GM23338 (cell line): ENCODE measurements at regions not wholly inside any gene's neighbourhood (a gene's known extent, or its start where the extent isn't known, plus 50 kb on each side); places are given as distances from the start of the nearest gene placed in this dataset.

Experiments
- ATAC-seq: fragments of 200-7000 bp; cut with Tn5 transposase; 3 replicates; pipeline ENCODE4 v1.9.1; 2020
- DNase-seq: peaks from one replicate; pipeline ENCODE4 v3.0.0-alpha.2; 2015; ENCODE audit warnings: low spot score
- H2AFZ ChIP-seq: fragments of 200-600 bp; sonication (generic); 2 replicates; pipeline ENCODE4 v1.8.0; 2016; ENCODE audit warnings: antibody characterized with exemption, mild to moderate bottlenecking, moderate library complexity
- H3F3A ChIP-seq: fragments of 200-600 bp; sonication (generic); replicated peaks from 2 replicates; pipeline ENCODE4 v1.8.0; 2017; ENCODE audit warnings: antibody characterized with exemption, mixed run types, low read depth
- H3K27ac ChIP-seq: fragments of 200-600 bp; sonication (generic); 2 replicates; pipeline ENCODE4 v1.6.1; 2016; ENCODE audit warnings: low read depth
- H3K27me3 ChIP-seq: fragments of 200-600 bp; sonication (generic); 2 replicates; pipeline ENCODE4 v1.8.0; 2016; ENCODE audit warnings: mild to moderate bottlenecking, mixed run types, moderate library complexity; ENCODE audit not compliant: insufficient read depth
- H3K36me3 ChIP-seq: fragments of 200-600 bp; sonication (generic); 2 replicates; pipeline ENCODE4 v1.8.0; 2016; ENCODE audit warnings: mild to moderate bottlenecking; ENCODE audit not compliant: insufficient read depth
- H3K4me1 ChIP-seq: fragments of 200-600 bp; sonication (generic); 2 replicates; pipeline ENCODE4 v1.8.0; 2016; ENCODE audit warnings: mild to moderate bottlenecking, moderate library complexity; ENCODE audit not compliant: insufficient read depth
- H3K4me2 ChIP-seq: fragments of 200-600 bp; sonication (generic); 2 replicates; pipeline ENCODE4 v1.7.1; 2017; ENCODE audit warnings: mixed run types
- H3K4me3 ChIP-seq: fragments of 200-600 bp; sonication (generic); 2 replicates; pipeline ENCODE4 v1.6.1; 2016; ENCODE audit warnings: mixed run types
- H3K79me2 ChIP-seq: fragments of 200-600 bp; sonication (generic); replicated peaks from 2 replicates; pipeline ENCODE4 v1.8.0; 2017; ENCODE audit warnings: mild to moderate bottlenecking; ENCODE audit not compliant: insufficient read depth
- H3K9me2 ChIP-seq: fragments of 200-600 bp; sonication (generic); 2 replicates; pipeline ENCODE4 v1.8.0; 2017; ENCODE audit not compliant: insufficient read depth
- H4K20me1 ChIP-seq: fragments of 200-600 bp; sonication (generic); replicated peaks from 2 replicates; pipeline ENCODE4 v1.8.0; 2017; ENCODE audit warnings: mild to moderate bottlenecking; ENCODE audit not compliant: insufficient read depth
- H3K27ac Mint-ChIP-seq: 2 replicates; pipeline ENCODE4 v1.8.0; 2020; ENCODE audit warnings: inconsistent platforms, mild to moderate bottlenecking, moderate library complexity, mixed read lengths
- H3K27me3 Mint-ChIP-seq: 3 replicates; pipeline ENCODE4 v1.8.0; 2022; ENCODE audit warnings: low read depth, mild to moderate bottlenecking, moderate library complexity, mixed read lengths, inconsistent platforms; ENCODE audit not compliant: insufficient read depth, poor library complexity
- H3K36me3 Mint-ChIP-seq: 3 replicates; pipeline ENCODE4 v1.8.0; 2021; ENCODE audit warnings: low read depth, mild to moderate bottlenecking, inconsistent platforms, moderate library complexity, mixed read lengths
- H3K4me1 Mint-ChIP-seq: 3 replicates; pipeline ENCODE4 v1.8.0; 2020; ENCODE audit warnings: mild to moderate bottlenecking, inconsistent platforms, mixed read lengths
- H3K4me3 Mint-ChIP-seq: 3 replicates; pipeline ENCODE4 v1.8.0; 2021; ENCODE audit warnings: moderate library complexity, mild to moderate bottlenecking, inconsistent platforms, mixed read lengths
- H3K9me3 Mint-ChIP-seq: 3 replicates; pipeline ENCODE4 v1.8.0; 2020; ENCODE audit warnings: moderate library complexity, mild to moderate bottlenecking, inconsistent platforms, mixed read lengths
- CREB1 ChIP-seq: fragments of 250-450 bp; sonication (Bioruptor Pico); IDR thresholded peaks from 2 replicates; pipeline ENCODE4 v1.5.0; 2020; ENCODE audit warnings: low read depth, mild to moderate bottlenecking, moderate library complexity
- EZH2 ChIP-seq: fragments of 200-600 bp; sonication (generic); IDR thresholded peaks from one replicate; pipeline ENCODE4 v1.8.0; 2017; ENCODE audit warnings: antibody characterized with exemption, mild to moderate bottlenecking, low read depth; ENCODE audit not compliant: unreplicated experiment
- EZH2phosphoT487 ChIP-seq: fragments of 200-600 bp; sonication (generic); IDR thresholded peaks from one replicate; pipeline ENCODE4 v1.8.1; 2018; ENCODE audit warnings: antibody characterized with exemption; ENCODE audit not compliant: unreplicated experiment
- JUNB ChIP-seq: IDR thresholded peaks from one replicate; pipeline ENCODE4 v1.6.1; 2016; ENCODE audit warnings: antibody characterized with exemption; ENCODE audit not compliant: unreplicated experiment
- NANOG ChIP-seq: IDR thresholded peaks from 2 replicates; pipeline ENCODE4 v1.6.1; 2016; ENCODE audit warnings: antibody characterized with exemption, borderline replicate concordance
- POLR2AphosphoS5 ChIP-seq: IDR thresholded peaks from 2 replicates; pipeline ENCODE4 v1.6.1; 2016; ENCODE audit warnings: antibody characterized with exemption, low read depth
- STAT1 ChIP-seq: IDR thresholded peaks from one replicate; pipeline ENCODE4 v1.6.1; 2016; ENCODE audit warnings: antibody characterized with exemption; ENCODE audit not compliant: unreplicated experiment
- ZNF331 ChIP-seq: fragments of 250-450 bp; sonication (Bioruptor Pico); IDR thresholded peaks from 2 replicates; pipeline ENCODE4 v1.5.0; 2020; ENCODE audit warnings: low read depth, mild to moderate bottlenecking, moderate library complexity
- TF ChIP-seq, protein P1 (sequence below), 2 experiments: fragments of 200-600 bp in 1 of 2; sonication (generic) in 1 of 2; conservative IDR thresholded peaks; 2 replicates each; pipeline versions ENCODE4 v1.5.1 to v1.6.1; 2016 to 2017; ENCODE audit warnings: antibody characterized with exemption in 2 of 2, low read depth in 2 of 2, mild to moderate bottlenecking in 2 of 2, moderate library complexity in 1 of 2
- TF ChIP-seq, protein P2 (sequence below): IDR thresholded peaks from one replicate; pipeline ENCODE4 v1.6.1; 2018; ENCODE audit warnings: antibody characterized with exemption; ENCODE audit not compliant: unreplicated experiment

DNA sequence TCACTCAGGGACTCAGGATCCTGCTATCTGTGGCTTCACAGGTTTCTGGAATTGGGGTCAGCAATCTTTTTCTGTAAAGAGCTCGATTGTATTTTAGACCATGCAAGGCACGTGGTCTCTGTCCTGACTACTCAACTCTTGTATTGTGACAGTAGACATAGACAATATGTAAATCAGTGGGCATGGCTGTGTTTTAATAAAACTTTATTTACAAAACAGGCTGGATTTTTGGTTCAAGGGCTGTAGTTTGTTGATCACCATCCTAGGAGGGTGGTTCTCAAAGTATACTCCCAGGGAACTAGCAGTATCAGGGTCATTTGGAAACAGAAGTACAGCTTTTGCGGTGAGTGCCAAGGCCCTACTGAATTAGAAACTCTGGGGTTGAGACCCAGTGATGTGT, 108.2 kb upstream of the CRHR1 start (continued):
- TF ChIP-seq EZH2phosphoT487 (no peak), EZH2 (no peak), CREB1 (CRISPR knock-in tag) (no peak), ZNF331 (CRISPR knock-in tag) (no peak), JUNB (no peak), POLR2AphosphoS5 (no peak), NANOG (no peak)
- TF ChIP-seq, protein P1, sequence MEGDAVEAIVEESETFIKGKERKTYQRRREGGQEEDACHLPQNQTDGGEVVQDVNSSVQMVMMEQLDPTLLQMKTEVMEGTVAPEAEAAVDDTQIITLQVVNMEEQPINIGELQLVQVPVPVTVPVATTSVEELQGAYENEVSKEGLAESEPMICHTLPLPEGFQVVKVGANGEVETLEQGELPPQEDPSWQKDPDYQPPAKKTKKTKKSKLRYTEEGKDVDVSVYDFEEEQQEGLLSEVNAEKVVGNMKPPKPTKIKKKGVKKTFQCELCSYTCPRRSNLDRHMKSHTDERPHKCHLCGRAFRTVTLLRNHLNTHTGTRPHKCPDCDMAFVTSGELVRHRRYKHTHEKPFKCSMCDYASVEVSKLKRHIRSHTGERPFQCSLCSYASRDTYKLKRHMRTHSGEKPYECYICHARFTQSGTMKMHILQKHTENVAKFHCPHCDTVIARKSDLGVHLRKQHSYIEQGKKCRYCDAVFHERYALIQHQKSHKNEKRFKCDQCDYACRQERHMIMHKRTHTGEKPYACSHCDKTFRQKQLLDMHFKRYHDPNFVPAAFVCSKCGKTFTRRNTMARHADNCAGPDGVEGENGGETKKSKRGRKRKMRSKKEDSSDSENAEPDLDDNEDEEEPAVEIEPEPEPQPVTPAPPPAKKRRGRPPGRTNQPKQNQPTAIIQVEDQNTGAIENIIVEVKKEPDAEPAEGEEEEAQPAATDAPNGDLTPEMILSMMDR (conservative IDR thresholded peaks at IDR 0.05; ENCODE audit: low read depth in 2 of 2) = no peak

DNA sequence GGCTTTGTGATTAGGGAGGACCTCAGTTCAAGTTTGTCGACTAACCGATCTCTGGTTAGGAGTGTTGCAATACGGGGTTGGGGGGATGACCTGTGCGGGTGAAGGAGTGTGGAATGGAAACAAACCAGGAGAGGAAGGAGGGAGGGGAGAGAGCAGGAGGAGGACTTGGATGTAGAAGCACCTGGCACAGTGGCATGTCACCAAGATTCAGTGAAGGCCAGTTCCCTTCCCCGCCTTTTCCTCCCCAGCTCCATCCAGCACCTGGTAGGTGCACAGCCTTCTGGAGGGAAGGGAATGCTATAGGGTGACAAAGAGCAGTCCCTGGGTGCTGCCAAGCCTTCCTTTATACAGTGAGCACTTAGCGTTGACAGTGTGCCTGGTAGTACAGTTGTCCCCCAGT, 107.4 kb upstream of the CRHR1 start:
- peaks cover 4% of the 10 kb centered on the region; the same call in 1 of the 3 replicates for H3K4me1 Mint-ChIP-seq
- no peaks in the 10 kb centered on the region for H3K27me3 ChIP-seq
- no peaks in the 10 kb centered on the region for H3K36me3 ChIP-seq
- no peak overlapping the region for H2AFZ ChIP-seq
- H3K4me2 ChIP-seq = no peak overlapping the region
- no peaks in the 10 kb centered on the region for H3K36me3 Mint-ChIP-seq
- DNase-seq = no peak
- no peaks in the 10 kb centered on the region for H3K27me3 Mint-ChIP-seq
- H3K9me2 ChIP-seq = no peaks in the 10 kb centered on the region
- H3K79me2 ChIP-seq = no peaks in the 10 kb centered on the region
- H3K4me3 ChIP-seq = no peak overlapping the region
- H3F3A ChIP-seq = no peaks in the 10 kb centered on the region
- H3K27ac ChIP-seq = no peak overlapping the region
- no peaks in the 10 kb centered on the region for H3K4me1 ChIP-seq
- no peak for TF ChIP-seq STAT1
- TF ChIP-seq JUNB = no peak
- no peak for TF ChIP-seq CREB1 (CRISPR knock-in tag)
- TF ChIP-seq, protein P1 (conservative IDR thresholded peaks at IDR 0.05; ENCODE audit: low read depth in 2 of 2) = no peak
- TF ChIP-seq EZH2 = no peak
- TF ChIP-seq, protein P2, sequence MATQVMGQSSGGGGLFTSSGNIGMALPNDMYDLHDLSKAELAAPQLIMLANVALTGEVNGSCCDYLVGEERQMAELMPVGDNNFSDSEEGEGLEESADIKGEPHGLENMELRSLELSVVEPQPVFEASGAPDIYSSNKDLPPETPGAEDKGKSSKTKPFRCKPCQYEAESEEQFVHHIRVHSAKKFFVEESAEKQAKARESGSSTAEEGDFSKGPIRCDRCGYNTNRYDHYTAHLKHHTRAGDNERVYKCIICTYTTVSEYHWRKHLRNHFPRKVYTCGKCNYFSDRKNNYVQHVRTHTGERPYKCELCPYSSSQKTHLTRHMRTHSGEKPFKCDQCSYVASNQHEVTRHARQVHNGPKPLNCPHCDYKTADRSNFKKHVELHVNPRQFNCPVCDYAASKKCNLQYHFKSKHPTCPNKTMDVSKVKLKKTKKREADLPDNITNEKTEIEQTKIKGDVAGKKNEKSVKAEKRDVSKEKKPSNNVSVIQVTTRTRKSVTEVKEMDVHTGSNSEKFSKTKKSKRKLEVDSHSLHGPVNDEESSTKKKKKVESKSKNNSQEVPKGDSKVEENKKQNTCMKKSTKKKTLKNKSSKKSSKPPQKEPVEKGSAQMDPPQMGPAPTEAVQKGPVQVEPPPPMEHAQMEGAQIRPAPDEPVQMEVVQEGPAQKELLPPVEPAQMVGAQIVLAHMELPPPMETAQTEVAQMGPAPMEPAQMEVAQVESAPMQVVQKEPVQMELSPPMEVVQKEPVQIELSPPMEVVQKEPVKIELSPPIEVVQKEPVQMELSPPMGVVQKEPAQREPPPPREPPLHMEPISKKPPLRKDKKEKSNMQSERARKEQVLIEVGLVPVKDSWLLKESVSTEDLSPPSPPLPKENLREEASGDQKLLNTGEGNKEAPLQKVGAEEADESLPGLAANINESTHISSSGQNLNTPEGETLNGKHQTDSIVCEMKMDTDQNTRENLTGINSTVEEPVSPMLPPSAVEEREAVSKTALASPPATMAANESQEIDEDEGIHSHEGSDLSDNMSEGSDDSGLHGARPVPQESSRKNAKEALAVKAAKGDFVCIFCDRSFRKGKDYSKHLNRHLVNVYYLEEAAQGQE = no peak
- no peak for TF ChIP-seq POLR2AphosphoS5
- TF ChIP-seq EZH2phosphoT487 = no peak
- no peaks in the 10 kb centered on the region for H3K9me3 Mint-ChIP-seq
- no peaks in the 10 kb centered on the region for H4K20me1 ChIP-seq
- H3K27ac Mint-ChIP-seq = no peak overlapping the region
- ATAC-seq = no peak
- no peak overlapping the region for H3K4me3 Mint-ChIP-seq
